SK-N-SH treated with all-trans-retinoic acid at 6 μM for 48 hours (cell line): ENCODE measurements at regions not wholly inside any gene's neighbourhood (a gene's known extent, or its start where the extent isn't known, plus 50 kb on each side); places are given as distances from the start of the nearest gene placed in this dataset.

ENCODE experiments used
- ATAC-seq: fragments of 200-7000 bp; cut with Tn5 transposase; 3 replicates; pipeline ENCODE4 v1.9.1; 2020; ENCODE audit warnings: mild to moderate bottlenecking, moderate library complexity
- BACH2 ChIP-seq: fragments of 250-450 bp; sonication (Bioruptor Pico); IDR thresholded peaks from 2 replicates; pipeline ENCODE4 v1.9.0; 2021; ENCODE audit warnings: mild to moderate bottlenecking, borderline replicate concordance
- CREB5 ChIP-seq: fragments of 250-450 bp; sonication (Bioruptor Pico); IDR thresholded peaks from 2 replicates; pipeline ENCODE4 v1.5.1; 2020; ENCODE audit warnings: low read depth, mild to moderate bottlenecking, moderate library complexity
- CSDC2 ChIP-seq: fragments of 250-450 bp; sonication (Bioruptor Pico); IDR thresholded peaks from 2 replicates; pipeline ENCODE4 v1.5.0; 2020; ENCODE audit warnings: mild to moderate bottlenecking, moderate library complexity
- ESRRG ChIP-seq: fragments of 250-450 bp; sonication (Bioruptor Pico); IDR thresholded peaks from 2 replicates; pipeline ENCODE4 v1.6.1; 2021; ENCODE audit warnings: mild to moderate bottlenecking
- GLIS3 ChIP-seq: fragments of 250-450 bp; sonication (Bioruptor Pico); IDR thresholded peaks from 2 replicates; pipeline ENCODE4 v1.5.0; 2020; ENCODE audit warnings: mild to moderate bottlenecking, moderate library complexity
- ISL1 ChIP-seq: fragments of 250-450 bp; sonication (Bioruptor Pico); IDR thresholded peaks from 2 replicates; pipeline ENCODE4 v2.1.2; 2022; ENCODE audit warnings: mild to moderate bottlenecking, moderate library complexity
- OSR1 ChIP-seq: fragments of 250-450 bp; sonication (Bioruptor Pico); IDR thresholded peaks from 2 replicates; pipeline ENCODE4 v1.8.0; 2022; ENCODE audit warnings: moderate library complexity, mild to moderate bottlenecking, inconsistent platforms
- PATZ1 ChIP-seq: fragments of 250-450 bp; sonication (Bioruptor Pico); IDR thresholded peaks from 2 replicates; pipeline ENCODE4 v1.8.0; 2020; ENCODE audit warnings: mild to moderate bottlenecking, moderate library complexity, borderline replicate concordance
- POU6F1 ChIP-seq: fragments of 250-450 bp; sonication (Bioruptor Pico); IDR thresholded peaks from 2 replicates; pipeline ENCODE4 v1.8.0; 2021; ENCODE audit warnings: low read depth, mild to moderate bottlenecking, moderate library complexity, borderline replicate concordance
- PPARA ChIP-seq: fragments of 250-450 bp; sonication (Bioruptor Pico); IDR thresholded peaks from 2 replicates; pipeline ENCODE4 v1.5.0; 2020; ENCODE audit warnings: mild to moderate bottlenecking, borderline replicate concordance
- RARB ChIP-seq: fragments of 250-450 bp; sonication (Bioruptor Pico); IDR thresholded peaks from 2 replicates; pipeline ENCODE4 v1.8.0; 2021; ENCODE audit warnings: mild to moderate bottlenecking, moderate library complexity
- SNAI2 ChIP-seq: fragments of 250-450 bp; sonication (Bioruptor Pico); IDR thresholded peaks from 2 replicates; pipeline ENCODE4 v1.5.0; 2020; ENCODE audit warnings: mild to moderate bottlenecking, moderate library complexity
- TOX ChIP-seq: fragments of 250-450 bp; sonication (Bioruptor Pico); IDR thresholded peaks from 2 replicates; pipeline ENCODE4 v1.8.0; 2021; ENCODE audit warnings: mild to moderate bottlenecking, moderate library complexity, borderline replicate concordance
- TSHZ2 ChIP-seq: fragments of 250-450 bp; sonication (Bioruptor Pico); IDR thresholded peaks from 2 replicates; pipeline ENCODE4 v1.5.0; 2020; ENCODE audit warnings: mild to moderate bottlenecking, moderate library complexity
- ZC3H10 ChIP-seq: fragments of 250-450 bp; sonication (Bioruptor Pico); IDR thresholded peaks from 2 replicates; pipeline ENCODE4 v1.5.1; 2021; ENCODE audit warnings: mild to moderate bottlenecking, moderate library complexity
- ZFP3 ChIP-seq: fragments of 250-450 bp; sonication (Bioruptor Pico); IDR thresholded peaks from 2 replicates; pipeline ENCODE4 v1.5.0; 2020; ENCODE audit warnings: mild to moderate bottlenecking, moderate library complexity
- ZFP30 ChIP-seq: fragments of 450-650 bp; formaldehyde crosslinking; IDR thresholded peaks from 2 replicates; pipeline ENCODE4 v1.5.0; 2022; ENCODE audit warnings: mild to moderate bottlenecking, moderate library complexity
- ZNF565 ChIP-seq: fragments of 450-650 bp; formaldehyde crosslinking; conservative IDR thresholded peaks from 2 replicates; pipeline ENCODE4 v1.5.0; 2020; ENCODE audit warnings: low read depth, mild to moderate bottlenecking, moderate library complexity
- ZNF70 ChIP-seq: fragments of 450-650 bp; formaldehyde crosslinking; IDR thresholded peaks from 2 replicates; pipeline ENCODE4 v1.5.0; 2020; ENCODE audit warnings: mild to moderate bottlenecking, moderate library complexity
- ZNF8 ChIP-seq: fragments of 450-650 bp; formaldehyde crosslinking; IDR thresholded peaks from 2 replicates; pipeline ENCODE4 v1.5.0; 2020; ENCODE audit warnings: mild to moderate bottlenecking, moderate library complexity

- TF ChIP-seq ZFP30 (CRISPR knock-in tag) (no peak), SNAI2 (CRISPR knock-in tag) (no peak), PATZ1 (CRISPR knock-in tag) (no peak), ESRRG (CRISPR knock-in tag) (no peak), BACH2 (CRISPR knock-in tag) (no peak), TSHZ2 (CRISPR knock-in tag) (no peak), TOX (CRISPR knock-in tag) (no peak), CSDC2 (no peak), ZNF565 (CRISPR knock-in tag) (no peak), RARB (CRISPR knock-in tag) (no peak), OSR1 (CRISPR knock-in tag) (no peak), GLIS3 (CRISPR knock-in tag) (no peak)
- TF ChIP-seq, all 23 proteins: peak for 0
- ATAC-seq, result no peak
Observed at GRCh38 chr4:62550121-62550520, 1350.0 kb downstream of the ADGRL3 start.

GRCh38 chr4:62549601-62550000 is 1349.5 kb downstream of the ADGRL3 start:
- ATAC-seq, result no peak
- TF ChIP-seq ZNF70 (CRISPR knock-in tag), result no peak
- no peak for TF ChIP-seq ZFP3 (CRISPR knock-in tag)
- no peak for TF ChIP-seq ISL1 (CRISPR knock-in tag)
- TF ChIP-seq CSDC2, result no peak
- TF ChIP-seq ZC3H10 (CRISPR knock-in tag), result no peak
- TF ChIP-seq POU6F1 (CRISPR knock-in tag), result no peak
- no peak for TF ChIP-seq CREB5 (CRISPR knock-in tag)
- TF ChIP-seq SNAI2 (CRISPR knock-in tag), result no peak
- TF ChIP-seq PATZ1 (CRISPR knock-in tag), result no peak
- no peak for TF ChIP-seq GLIS3 (CRISPR knock-in tag)
- no peak for TF ChIP-seq BACH2 (CRISPR knock-in tag)
- TF ChIP-seq RARB (CRISPR knock-in tag), result no peak
- no peak for TF ChIP-seq PPARA (CRISPR knock-in tag)
- TF ChIP-seq ZNF565 (CRISPR knock-in tag), result no peak
- no peak for TF ChIP-seq OSR1 (CRISPR knock-in tag)
- TF ChIP-seq ZNF8 (CRISPR knock-in tag), result no peak
- no peak for TF ChIP-seq ZFP30 (CRISPR knock-in tag)
- no peak for TF ChIP-seq TSHZ2 (CRISPR knock-in tag)
- TF ChIP-seq TOX (CRISPR knock-in tag), result no peak
